Amniotic stem cell (primary cell): ENCODE measurements at regions not wholly inside any gene's neighbourhood (a gene's known extent, or its start where the extent isn't known, plus 50 kb on each side); places are given as distances from the start of the nearest gene placed in this dataset.

Experiments used
- DNase-seq: peaks from one replicate; lab custom pipeline; 2025; lab: John Stamatoyannopoulos, UW

DNA sequence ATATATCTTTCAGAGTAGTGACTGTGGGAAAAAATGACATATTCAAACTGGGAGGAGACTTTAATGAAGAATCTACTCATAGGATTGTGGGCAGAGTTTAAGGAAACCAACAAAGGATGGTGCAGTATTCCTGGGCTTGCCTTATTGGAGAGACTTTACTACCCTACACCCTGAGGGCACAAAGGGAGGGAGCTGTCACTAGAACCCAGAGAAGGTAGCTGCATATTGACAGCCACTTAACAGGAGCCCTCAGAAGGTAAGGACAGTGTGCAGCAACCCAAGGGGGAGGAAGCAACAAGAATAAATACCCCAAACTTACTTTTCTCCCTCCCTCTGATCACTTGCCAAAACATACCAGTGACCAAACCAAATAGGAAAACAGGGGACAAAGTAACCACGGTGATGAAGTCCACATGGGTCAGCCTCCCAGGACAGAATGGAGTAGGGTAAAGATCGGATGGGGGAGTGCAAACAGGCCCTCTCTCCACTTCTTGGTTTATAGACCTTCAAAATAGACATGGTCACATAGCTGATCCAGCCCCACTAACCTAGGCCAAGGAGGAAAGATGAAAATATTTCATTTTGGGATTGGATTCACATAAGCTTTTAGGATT lies 121.8 kb upstream of the SESN3 start:
- DNase-seq, result no peak

DNA sequence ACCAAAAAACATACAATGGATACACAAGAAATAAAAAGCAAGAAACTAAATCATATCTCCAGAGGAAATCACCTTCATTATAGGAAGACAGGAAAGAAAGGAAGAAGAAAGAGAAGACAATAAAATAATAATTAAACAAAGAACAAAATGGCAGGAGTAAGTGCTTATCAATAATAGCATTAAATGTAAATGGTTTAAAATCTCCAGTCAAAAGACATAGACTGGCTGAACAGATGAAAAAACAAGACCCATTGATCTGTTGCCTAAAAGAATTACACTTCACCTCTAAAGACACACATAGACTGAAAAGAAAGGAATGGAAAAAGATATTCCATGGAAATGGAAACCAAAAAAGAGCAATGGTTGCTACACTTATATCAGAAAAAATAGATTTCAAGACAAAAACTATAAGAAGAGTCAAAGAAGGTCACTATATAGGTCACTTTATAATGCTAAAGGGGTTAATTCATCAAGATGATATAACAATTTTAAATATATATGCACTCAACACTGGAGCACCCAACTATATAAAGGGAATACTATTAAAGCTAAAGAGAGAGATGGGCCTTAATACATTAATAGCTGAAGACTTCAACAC lies 118.4 kb upstream of the SESN3 start:
- DNase-seq, result no peak

DNA sequence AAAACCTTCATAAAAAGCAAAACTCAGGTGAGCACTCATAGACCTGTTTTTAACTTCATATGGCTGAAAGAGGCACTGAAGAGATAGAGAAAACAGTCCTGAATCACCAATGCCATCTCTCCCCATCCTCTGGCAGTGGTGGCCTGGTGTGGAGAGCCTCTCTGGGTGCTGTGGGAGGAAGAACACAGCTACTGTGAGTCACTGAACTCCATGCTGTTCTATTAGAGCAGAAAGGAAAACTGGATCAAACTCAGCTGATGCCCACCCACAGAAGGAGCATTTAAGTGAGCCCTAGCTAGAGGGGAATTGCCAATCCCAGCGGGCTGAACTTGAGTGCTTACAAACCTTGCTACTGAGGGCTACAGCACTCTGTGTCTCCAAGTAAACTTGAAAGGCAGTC lies 115.3 kb upstream of the SESN3 start:
- DNase-seq, result no peak

DNA sequence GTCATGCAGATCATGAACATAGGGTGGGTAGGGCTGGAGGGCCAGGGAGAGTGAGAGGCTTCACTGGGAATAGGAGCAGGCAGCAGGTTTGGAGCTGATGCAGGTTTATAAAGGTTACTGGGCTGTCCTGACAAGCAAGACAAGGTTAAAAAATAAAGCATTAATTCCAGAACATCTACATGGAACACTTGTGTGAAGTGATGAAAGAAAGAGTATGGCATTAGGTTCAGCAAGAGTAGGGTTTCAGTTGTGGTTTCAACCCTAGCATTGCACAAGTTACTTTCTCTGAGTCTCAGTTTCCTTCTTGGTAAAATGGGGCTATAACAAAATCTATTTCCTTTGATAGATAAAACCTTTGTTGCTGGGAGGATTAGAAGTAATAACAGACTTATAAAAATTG lies 114.6 kb upstream of the SESN3 start:
- no peak for DNase-seq

DNA sequence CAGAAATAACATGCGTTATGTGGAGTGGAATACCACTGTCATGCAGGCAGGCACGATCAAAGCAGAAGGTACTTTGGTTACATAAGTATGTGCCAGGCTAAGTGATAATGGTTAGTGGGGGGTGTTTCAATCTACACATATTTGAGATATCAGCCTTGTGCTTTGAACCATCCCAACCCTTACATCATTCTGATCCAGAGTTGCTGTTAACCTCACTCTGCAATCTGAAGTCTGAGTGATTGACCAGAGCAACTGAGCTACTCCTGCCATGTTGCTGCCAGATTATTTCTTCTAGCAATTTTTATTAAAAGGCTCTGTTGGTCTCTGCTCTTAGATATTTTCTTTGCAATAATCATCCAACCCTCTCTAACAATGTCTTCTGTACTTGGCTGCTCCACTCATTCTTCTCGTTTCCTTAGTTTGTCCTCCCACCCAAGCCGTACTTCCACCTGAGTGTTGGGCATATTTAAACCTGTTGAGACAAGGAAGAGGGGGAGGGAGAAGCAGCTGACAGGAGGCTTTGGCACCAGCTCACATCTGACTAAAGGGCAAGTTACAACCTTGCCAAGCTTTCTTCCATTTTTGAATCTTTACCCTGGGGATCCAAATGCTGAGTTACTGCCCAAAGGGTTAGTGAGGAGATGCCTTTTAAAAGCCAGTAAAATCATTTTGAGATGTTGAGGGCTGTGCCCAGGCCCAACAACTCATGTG lies 114.1 kb upstream of the SESN3 start:
- DNase-seq, result no peak

DNA sequence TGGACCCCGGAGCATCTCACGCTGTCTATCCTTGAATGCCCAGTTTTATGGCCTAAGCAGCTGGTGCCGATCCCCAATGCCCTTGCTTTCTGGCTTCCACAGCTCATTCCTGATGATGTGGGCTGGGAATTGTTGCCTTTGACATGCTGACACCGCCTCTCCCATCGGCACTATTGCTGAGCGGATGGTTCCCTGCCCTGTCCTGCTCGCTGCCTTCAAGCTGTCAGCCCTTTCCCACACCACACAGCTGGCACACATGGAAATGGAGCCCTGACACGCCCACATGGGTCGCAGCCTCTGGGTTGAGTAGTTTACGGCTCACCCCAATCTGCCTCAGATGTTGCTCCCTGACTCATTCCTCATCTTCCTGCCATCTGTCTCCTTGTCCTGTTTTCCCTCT lies 110.2 kb upstream of the SESN3 start:
- DNase-seq, result no peak

DNA sequence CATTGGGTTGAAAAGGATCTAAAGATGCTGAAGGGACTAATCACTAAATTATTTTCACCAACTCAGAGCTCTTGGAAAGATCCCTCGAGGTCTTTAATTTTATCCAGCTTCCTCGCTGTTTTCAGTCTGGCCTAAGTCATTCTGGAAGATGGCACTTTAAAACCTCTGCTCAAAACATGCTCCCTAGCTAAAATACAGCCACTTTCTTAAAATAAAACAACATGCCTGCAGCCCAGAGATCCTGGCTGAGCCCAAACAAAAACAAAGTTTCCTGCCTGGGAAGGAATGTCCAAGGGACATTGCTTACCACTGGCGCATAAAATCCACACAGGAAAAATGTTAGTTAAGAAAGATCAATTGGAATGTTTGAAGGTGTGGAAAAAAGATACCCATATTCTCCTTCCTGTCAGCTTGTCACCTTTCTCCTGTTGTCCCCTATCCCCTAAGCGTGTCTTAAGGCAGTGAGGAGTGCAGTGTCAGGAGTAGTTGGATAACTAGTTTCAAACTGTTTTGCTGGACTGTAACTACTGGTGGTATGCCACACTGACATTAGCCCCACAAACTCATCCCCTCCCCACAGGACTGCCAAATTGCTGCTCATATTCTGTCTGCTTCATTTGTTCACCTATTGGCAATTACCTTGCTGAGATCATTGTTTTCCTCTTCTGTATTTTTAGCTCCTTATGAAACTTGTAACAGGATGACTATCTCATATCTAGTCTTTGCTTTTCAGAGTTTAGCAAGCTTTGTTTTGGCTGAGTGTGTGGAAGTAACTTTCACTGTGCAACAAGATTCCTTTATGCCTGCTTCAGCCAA lies 108.3 kb upstream of the SESN3 start:
- DNase-seq, result no peak

DNA sequence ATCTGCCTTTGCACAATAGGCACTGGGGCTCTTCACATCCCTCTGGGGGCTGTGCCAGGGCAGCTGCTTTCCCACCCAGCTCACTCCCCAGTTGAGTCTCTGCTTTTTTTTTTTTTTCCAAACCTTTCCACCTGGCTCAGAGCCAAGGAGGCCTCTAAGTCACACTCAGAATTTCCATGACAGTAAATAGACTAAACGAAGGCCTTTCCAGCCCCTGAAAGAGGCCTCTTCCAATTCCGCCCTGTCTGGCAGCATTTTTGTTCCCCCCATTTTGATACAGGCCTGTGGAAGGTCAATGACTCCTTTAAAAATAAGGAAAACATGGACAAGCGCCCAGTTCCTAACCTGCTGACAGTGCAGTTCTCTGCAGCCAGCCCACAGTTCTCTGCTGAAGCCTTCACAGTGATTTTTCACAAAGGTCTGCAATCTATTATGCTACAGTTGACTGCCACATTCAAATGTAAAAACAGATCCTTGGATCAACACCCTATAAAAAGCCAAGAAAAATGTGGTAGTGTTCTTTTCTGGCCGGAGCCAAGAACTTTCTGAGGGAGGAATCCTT lies 107.5 kb upstream of the SESN3 start:
- DNase-seq, result no peak

DNA sequence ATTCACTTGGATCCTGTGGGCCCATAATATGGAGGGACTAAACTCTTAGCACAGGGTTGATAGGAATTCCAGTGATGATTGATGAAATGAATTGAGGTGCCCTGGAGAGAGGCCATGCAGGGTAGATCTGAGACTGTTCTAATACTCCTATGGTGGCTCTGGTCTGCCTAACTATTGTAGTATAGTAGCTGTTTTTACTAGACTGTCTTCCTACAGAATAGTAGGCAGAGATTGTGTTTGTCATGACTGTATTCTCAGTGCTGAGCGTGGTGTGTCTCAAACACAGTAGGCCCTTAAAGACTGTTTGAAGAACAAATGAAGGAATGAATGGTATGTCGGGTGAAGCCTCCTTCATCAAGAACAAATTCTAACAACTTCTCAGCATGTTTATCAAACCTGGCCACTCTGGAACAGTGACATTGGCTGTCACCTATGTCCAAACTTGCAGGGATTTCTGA lies 107.0 kb upstream of the SESN3 start:
- no peak for DNase-seq

DNA sequence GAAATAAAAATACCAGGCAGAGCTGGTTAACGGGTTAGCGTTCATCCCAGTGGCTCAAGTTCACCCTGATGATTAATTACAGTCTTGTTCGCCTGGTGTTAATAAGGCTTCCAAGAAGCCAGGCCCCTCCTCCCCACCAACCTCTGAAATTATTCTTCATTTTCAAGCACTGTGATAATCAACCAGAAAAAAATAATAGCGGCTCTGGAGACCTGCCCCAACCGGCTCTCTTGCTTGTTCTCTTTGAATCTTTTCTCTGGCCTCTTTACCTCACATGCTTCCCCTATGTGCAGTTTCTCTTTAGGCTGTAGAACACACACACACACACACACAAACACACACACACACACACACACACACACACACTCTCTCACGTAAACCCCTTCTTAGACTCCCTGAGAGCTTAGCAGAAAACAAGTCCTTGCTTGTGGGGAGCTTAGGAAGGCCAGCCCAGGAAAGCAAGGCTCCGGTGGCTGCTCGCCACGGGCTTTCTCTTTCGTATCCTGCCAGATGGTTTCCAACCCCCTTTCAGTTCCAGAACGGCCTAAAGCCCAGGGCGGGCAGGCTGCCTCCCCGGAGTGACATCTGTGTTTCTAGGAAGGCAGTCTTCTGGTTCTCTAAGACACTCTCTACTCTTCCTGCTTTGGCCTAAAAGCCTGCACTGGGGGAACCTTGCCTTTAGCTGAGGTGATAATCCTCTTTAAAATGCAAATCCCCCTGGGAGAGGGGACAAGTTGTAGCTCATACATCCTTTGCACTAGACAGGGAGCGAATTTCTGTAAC lies 106.4 kb upstream of the SESN3 start:
- no peak for DNase-seq

DNA sequence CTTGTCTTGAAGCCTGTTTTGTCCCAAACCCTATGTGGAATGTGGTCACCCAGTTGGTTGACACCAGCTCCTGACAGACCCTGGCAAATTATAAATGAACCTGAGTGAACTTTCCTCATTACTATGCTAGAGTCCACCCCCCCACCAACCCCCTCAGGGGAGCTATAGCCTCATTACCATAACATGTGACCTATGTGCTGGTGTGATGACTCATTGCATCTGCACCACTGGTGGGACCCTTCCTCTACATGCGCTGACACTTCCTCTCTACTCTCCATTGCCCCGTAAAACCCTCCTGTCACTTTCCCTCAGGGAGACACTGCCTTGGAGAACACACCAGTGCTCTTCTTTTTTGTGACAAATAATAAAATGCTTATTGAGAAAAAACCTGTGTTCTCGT lies 105.0 kb upstream of the SESN3 start:
- no peak for DNase-seq

DNA sequence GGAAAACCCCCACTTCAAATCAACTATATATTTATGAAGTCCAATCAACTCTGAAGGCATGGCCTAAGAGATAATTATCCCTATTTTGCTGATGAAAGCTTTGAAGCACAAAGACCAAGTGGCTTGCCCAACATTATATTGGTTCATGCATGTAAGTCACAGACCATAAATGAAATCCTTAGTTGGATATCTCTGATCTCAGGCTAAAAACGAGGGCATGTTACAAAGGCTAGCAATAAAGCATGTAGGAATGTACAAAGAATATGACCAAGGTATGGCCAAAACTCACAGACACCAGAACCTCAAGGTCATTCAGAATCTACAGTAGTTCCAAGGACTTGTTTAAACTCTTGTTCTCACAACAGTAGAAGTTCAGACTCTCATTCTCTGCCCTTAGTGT lies 100.2 kb upstream of the SESN3 start:
- DNase-seq, result no peak

DNA sequence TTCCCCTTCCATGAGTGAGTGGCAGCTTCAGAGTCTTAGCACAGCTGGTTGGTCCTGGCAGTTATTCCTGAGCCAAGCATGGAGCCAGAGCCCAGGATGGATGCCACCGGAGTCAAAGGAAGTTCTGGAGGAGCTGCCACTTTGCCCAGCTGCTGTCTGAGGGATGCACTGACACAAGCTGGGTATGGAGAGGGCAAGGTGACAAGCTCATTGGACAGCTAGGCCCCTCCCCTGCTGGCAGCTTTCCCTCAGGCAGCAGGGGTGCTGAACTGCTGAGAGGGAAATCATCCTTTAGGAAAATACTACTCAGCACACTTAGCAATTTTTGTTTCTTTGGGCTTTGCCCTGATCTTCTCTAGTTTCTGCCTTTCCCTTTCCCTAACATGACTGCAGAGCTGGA lies 99.3 kb upstream of the SESN3 start:
- no peak for DNase-seq

DNA sequence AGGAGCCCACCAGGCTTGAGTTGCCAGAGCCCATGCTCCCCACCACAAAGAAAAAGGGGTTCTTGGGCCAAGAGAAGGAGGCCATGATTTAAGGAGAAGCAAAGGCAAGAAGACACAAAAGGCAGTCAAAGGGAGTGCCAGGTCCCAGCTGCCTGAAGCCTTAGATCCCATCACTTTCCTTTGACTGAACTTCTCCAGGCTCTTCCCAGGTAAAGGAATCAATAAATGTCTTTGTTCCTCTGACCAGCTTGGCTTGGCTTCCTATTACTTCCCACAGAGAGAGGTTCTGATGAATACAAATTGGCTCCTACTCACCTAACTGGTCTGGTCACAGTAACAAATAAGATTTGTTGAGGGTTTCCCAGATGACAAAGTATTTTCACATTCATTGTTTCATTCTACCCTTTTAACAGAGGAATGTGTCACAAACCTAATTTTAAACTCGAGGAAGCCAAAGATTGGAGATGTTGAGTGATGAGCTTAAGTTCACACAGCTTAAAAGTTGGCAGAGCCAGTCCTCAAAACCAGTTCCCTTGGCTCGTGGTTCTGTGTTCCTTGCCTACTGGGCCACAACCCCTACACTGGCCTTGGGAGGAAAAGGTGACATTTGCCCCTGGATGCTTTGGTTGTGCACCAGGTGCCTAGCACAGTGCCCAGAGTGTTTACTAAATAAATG lies 96.4 kb upstream of the SESN3 start:
- DNase-seq, result no peak

DNA sequence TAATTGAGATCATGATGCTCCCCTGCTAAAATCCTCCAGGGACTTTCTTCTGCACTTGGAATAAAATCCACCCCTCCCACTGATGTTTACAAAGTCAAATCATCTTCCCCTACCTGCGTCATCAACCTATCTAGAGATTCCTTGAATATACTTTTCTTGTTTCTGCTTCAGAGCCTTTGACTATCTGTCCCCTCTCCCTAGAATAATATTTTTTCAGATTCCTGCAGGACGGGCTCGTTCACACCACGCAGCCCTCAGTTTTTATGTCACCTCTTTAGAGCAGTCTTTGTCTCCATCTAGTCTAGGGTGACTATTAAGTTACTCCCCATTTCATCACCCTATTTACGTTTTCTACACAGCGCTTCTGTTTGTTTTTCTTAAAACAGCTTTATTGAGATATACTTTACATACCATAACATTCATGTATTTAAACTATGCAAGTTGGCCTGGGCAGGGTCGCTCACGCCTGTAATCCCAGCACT lies 94.8 kb upstream of the SESN3 start:
- DNase-seq, result no peak

DNA sequence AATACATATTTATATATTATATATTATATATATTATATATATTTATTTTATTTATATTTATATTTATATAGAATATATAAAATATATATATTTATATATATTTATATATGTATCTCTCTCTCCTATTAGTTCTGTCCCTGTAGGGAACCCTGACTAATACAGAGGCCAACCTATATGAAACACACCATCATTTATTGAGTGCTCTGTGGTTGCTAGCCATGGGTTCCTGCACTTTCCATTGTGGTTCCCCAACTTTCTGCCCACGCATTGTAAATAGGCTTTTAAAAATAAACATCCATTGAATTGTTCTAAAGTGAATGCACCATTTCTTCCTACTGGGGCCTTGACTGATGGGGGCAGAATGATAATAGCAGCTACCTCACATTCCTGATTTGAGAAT lies 93.8 kb upstream of the SESN3 start:
- DNase-seq, result no peak

DNA sequence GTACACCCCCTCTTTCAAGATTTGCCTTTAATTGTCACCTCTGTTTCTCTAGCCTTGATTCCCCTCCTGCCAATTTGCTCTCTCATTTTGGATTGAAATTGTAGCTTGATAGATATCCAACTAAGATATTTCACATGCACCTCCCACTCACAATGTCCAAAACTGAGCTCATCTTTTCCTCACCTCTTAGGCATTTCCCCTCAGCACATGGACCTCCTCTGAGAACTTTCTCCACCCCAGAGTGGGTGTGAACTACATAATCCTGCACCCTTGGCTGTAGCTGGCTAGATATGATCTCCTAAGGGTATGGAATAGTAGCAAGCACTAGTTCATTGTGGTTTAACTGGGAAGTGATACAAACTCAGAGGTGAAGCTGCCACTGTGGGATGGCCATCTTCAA lies 91.5 kb upstream of the SESN3 start:
- DNase-seq, result no peak

DNA sequence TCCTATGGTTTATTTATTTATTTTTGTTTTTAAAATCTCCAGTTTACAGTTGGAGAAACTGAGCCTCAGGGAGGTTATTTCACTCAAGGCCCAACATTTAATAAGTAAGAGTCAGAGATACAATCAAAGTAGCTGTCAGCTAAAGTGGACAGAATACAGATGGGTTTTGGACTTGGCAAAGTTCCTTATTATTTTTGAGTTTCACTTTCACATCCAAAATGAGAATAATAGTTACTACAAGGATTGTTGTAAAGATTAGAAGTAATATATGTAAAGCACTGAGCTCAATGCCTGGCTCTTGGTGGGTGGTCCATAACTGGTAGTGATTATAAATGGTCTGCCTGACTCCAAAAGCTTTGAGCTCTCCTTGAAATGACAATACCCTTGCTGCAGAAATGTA lies 87.5 kb upstream of the SESN3 start:
- DNase-seq, result no peak

DNA sequence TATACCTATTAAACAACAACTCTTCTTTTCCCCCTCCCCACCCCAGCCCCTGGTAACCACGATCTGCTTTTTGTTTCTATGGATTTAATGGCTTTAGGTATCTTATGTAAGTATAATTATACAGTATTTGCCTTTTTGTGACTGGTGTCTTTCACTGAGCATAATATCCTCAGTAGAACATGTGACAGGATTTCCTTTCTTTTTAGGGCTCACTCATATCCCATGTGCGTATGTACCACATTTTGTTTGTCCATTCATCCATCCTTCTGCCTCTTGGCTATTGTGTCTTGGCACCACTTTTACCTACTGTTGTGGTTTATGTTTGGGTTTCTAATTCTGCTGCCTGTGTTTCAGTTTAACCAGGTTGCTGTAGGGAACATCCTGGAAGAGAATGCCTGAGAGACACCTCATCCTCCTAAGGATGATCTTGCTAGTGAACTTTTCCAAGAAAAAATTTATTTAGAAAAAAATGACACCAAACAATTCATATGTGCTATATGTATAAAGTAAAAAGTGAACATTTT lies 77.6 kb upstream of the SESN3 start:
- no peak for DNase-seq

DNA sequence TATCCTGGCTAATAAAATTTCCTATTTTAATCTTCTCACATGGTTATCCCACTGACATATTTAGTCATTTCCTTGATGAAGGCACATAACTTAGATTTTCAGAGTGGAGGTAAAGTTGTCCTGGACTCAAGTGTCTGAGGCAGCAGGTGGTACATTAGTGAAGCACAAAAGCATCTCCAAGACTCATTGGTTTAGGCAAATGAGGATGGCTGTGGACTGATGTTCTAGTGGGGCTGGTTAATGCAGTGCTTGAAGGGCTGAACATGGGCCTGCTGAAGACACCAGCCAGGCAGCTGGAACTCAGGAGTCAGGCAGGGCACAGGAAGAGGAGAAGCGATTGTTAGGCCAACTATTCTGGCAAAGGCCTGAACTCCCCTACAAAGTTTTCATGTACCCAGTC lies 76.3 kb upstream of the SESN3 start:
- DNase-seq, result no peak

DNA sequence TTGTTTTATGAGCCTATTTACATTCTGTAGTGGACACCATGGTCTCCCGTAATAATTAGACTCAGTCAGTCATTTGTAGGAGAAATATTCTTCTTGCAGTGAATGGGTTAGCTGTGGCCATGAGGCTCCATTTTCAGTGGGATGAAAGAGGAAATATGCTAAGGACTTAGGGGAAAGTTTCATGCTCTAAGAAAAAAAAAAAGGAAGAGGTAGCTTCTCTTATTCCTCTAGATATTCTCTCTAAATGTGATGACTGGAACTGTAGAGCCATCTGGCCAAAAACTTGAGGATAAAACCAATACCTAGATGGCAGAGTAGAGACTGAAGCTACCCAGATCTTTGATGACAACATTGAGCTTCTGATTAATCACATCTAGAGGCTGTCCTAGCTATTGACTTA lies 75.8 kb upstream of the SESN3 start:
- no peak for DNase-seq
